ENCODE measurements at regions not wholly inside any gene's neighbourhood (a gene's known extent, or its start where the extent isn't known, plus 50 kb on each side); places are given as distances from the start of the nearest gene placed in this dataset.

- TF ChIP-seq ZNF350 (tag by site-specific recombination; IDR thresholded peaks at IDR 0.05): no peak
- no peak for TF ChIP-seq ZNF610 (tag by site-specific recombination; IDR thresholded peaks at IDR 0.05; ENCODE audit: borderline replicate concordance)
- no peak for TF ChIP-seq ZNF112 (tag by site-specific recombination; IDR thresholded peaks at IDR 0.05)
- no peak for TF ChIP-seq ZNF776 (tag by site-specific recombination; IDR thresholded peaks at IDR 0.05; ENCODE audit: borderline replicate concordance)
- no peak for TF ChIP-seq ZNF449 (tag by site-specific recombination; IDR thresholded peaks at IDR 0.05)
- TF ChIP-seq ZNF37A (tag by site-specific recombination; IDR thresholded peaks at IDR 0.05): no peak
- TF ChIP-seq ZFP37 (tag by site-specific recombination; IDR thresholded peaks at IDR 0.05): no peak
- TF ChIP-seq CTCF (tag by site-specific recombination; IDR thresholded peaks at IDR 0.05): no peak
- TF ChIP-seq ZBTB17 (tag by site-specific recombination; IDR thresholded peaks at IDR 0.05): no peak
- TF ChIP-seq GLI2 (tag by site-specific recombination; IDR thresholded peaks at IDR 0.05; ENCODE audit: borderline replicate concordance, low read depth): no peak
- TF ChIP-seq ZNF560 (tag by site-specific recombination; IDR thresholded peaks at IDR 0.05; ENCODE audit: borderline replicate concordance): no peak
- no peak for TF ChIP-seq ZBTB11 (tag by site-specific recombination; conservative IDR thresholded peaks at IDR 0.05; ENCODE audit: low read depth)
- TF ChIP-seq ZNF423 (tag by site-specific recombination; IDR thresholded peaks at IDR 0.05): no peak
- no peak for TF ChIP-seq ATF2 (tag by site-specific recombination; IDR thresholded peaks at IDR 0.05; ENCODE audit: low read depth)
Observed at GRCh38 chr13:89980896-89981295, 1366.6 kb upstream of the MIR17HG start.

Data from HEK293 (cell line).